ENCODE measurements at regions not wholly inside any gene's neighbourhood (a gene's known extent, or its start where the extent isn't known, plus 50 kb on each side); places are given as distances from the start of the nearest gene placed in this dataset.

DNA sequence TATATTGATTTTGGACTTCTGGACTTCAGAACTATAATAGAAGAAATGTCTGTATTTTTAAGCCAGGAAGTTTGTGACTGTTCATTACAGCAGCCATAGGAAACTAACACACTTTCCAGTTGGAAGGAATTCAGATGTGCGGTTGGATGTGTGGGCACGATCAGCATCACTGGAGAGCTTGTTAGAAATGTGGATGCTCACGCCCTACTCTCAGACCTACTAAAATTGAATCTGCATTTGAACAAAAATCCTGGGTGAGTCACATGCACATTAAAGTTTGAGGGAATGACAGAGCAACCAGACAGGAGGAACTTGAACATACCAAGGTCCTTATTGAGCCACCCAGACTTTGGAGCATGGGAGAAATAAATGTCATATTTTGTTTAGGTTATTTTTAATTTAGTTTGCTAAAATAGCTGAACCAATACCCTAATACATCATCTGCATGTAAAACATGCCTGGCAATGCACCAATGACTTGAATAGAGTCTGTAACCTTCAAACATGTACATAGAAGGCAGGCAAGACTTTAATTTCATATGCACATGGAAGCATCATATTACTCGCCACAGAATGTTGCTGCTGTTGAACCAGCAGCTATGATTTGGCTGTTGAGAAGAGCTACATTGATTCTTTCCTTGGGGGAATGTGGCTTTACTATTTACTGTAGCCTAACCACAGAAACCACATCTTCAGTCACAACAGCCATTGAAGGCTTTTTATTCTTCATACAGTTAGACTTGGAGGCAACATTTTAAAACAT is 346.2 kb downstream of the BARHL2 start:
- DNase-seq, result no peak
- Histone ChIP-seq H3K36me3 (no peaks in the 10 kb centered on the region), H3K27me3 (no peaks in the 10 kb centered on the region), H3K4me1 (peaks cover 0 to 36% (median 6%) of the 10 kb centered on the region in 4 donors), H3K27ac (no peak overlapping the region), H3K9me3 (no peaks in the 10 kb centered on the region), H3K4me3 (no peak overlapping the region)
- intact Hi-C loops (cut with DNase I; ENCODE audit: low total_unique reads), result no loop called here
- TF ChIP-seq, protein P1, sequence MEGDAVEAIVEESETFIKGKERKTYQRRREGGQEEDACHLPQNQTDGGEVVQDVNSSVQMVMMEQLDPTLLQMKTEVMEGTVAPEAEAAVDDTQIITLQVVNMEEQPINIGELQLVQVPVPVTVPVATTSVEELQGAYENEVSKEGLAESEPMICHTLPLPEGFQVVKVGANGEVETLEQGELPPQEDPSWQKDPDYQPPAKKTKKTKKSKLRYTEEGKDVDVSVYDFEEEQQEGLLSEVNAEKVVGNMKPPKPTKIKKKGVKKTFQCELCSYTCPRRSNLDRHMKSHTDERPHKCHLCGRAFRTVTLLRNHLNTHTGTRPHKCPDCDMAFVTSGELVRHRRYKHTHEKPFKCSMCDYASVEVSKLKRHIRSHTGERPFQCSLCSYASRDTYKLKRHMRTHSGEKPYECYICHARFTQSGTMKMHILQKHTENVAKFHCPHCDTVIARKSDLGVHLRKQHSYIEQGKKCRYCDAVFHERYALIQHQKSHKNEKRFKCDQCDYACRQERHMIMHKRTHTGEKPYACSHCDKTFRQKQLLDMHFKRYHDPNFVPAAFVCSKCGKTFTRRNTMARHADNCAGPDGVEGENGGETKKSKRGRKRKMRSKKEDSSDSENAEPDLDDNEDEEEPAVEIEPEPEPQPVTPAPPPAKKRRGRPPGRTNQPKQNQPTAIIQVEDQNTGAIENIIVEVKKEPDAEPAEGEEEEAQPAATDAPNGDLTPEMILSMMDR (IDR thresholded peaks at IDR 0.05), result no peak

DNA sequence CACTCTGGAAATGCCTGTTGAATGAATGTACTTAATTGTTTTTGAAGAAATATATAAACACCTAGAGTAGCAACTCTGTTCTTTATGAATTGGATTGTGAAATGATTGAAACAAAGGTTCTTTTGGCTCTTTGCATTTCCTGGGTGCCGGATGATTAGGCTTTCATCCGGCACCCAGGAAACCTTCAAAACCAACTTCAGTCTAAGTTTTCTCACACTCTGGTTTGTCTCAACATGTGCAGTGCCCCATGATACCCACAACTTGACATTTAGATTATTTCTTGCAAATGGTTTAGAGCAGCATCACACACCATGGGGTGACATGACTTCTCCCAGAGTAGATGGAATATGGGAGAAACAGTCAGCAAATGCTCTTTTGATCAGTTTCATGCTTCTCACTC is 354.9 kb downstream of the BARHL2 start:
- peaks cover 0 to 5% (median 0%) of the 10 kb centered on the region in 3 donors for H3K9me3 ChIP-seq
- H3K4me3 ChIP-seq, result no peak overlapping the region
- H3K27ac ChIP-seq, result no peak overlapping the region
- DNase-seq, result no peak
- intact Hi-C loops (cut with DNase I; ENCODE audit: low total_unique reads), result no loop called here
- TF ChIP-seq, protein P1 (IDR thresholded peaks at IDR 0.05), result no peak
- peaks cover 0 to 12% (median 0%) of the 10 kb centered on the region in 4 donors for H3K4me1 ChIP-seq
- no peaks in the 10 kb centered on the region for H3K36me3 ChIP-seq
- no peaks in the 10 kb centered on the region for H3K27me3 ChIP-seq

GRCh38 chr1:90361026-90361425 is 356.1 kb downstream of the BARHL2 start:
- Histone ChIP-seq H3K4me3 (no peak overlapping the region), H3K27ac (no peak overlapping the region), H3K27me3 (no peaks in the 10 kb centered on the region), H3K4me1 (peaks cover 0 to 12% (median 0%) of the 10 kb centered on the region in 4 donors), H3K36me3 (no peaks in the 10 kb centered on the region), H3K9me3 (peaks cover 0 to 5% (median 0%) of the 10 kb centered on the region in 3 donors)
- TF ChIP-seq, protein P1 (IDR thresholded peaks at IDR 0.05), result no peak
- intact Hi-C loops (cut with DNase I; ENCODE audit: low total_unique reads), result no loop called here
- DNase-seq, result no peak

DNA sequence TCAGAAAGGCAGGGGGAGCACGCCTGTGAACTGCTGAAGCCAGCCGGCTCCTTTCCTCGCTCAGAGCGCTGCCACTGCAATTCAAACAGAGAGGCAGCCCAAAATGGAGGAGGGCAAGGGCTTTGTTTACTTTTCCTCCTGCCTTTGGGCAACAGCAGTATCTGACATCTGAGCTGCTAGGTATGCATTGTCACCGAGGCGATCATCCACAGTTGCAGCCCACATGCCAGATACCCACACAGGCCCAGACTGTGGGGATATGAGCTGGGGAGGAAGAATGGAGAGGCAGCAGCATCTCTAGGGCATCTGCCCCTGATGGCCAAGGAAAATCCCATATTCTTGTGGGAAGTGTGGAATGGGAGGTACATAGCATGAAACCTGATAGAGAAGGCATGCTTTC is 357.1 kb downstream of the BARHL2 start:
- DNase-seq, result no peak
- H3K27ac ChIP-seq, result no peak overlapping the region
- TF ChIP-seq, protein P1 (IDR thresholded peaks at IDR 0.05), result no peak
- no peak overlapping the region for H3K4me3 ChIP-seq
- H3K36me3 ChIP-seq, result no peaks in the 10 kb centered on the region
- no peaks in the 10 kb centered on the region for H3K27me3 ChIP-seq
- H3K4me1 ChIP-seq, result peaks cover 0 to 12% (median 0%) of the 10 kb centered on the region in 4 donors
- intact Hi-C loops (cut with DNase I; ENCODE audit: low total_unique reads), result no loop called here
- H3K9me3 ChIP-seq, result peaks cover 0 to under 1% (median 0%) of the 10 kb centered on the region in 3 donors

DNA sequence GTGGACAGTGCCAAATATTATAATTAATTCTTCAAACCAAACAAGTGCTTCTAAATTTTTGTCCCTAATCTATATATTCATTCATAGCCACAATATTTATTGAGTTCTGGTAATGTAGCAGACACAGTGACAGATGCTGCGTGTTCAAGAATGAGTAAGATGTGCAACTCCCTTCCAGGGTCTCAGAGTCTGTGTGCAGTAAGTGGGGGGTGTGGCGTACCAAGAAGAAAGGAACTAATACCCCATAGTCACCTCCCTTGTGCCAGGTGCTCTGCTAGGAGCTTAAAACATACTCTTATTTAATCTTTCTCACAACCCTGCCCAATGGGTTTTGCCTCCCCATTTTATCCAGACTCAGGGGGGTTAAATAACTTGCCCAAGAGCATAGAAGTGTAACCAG is 358.7 kb downstream of the BARHL2 start:
- TF ChIP-seq, protein P1 (IDR thresholded peaks at IDR 0.05), result no peak
- Histone ChIP-seq H3K27ac (no peak overlapping the region), H3K9me3 (no peaks in the 10 kb centered on the region), H3K36me3 (no peaks in the 10 kb centered on the region), H3K4me3 (no peak overlapping the region), H3K27me3 (no peaks in the 10 kb centered on the region), H3K4me1 (peaks cover 0 to 12% (median 0%) of the 10 kb centered on the region in 4 donors)
- intact Hi-C loops (cut with DNase I; ENCODE audit: low total_unique reads), result no loop called here
- no peak for DNase-seq

Data from tibial artery (tissue), 4 donors.